ENCODE measurements at regions not wholly inside any gene's neighbourhood (a gene's known extent, or its start where the extent isn't known, plus 50 kb on each side); places are given as distances from the start of the nearest gene placed in this dataset.

- no peak for TF ChIP-seq CTCF (IDR thresholded peaks at IDR 0.05; ENCODE audit: low read depth, low read length)
- DNase-seq (ENCODE audit: extremely low read depth, low read depth): no peak
Observed at GRCh38 chrX:104513162-104513561, 52.8 kb upstream of the IL1RAPL2 start.

- no peak for TF ChIP-seq CTCF (IDR thresholded peaks at IDR 0.05; ENCODE audit: low read depth, low read length)
- DNase-seq (ENCODE audit: extremely low read depth, low read depth): no peak
Observed at GRCh38 chrX:104510801-104511200, 55.2 kb upstream of the IL1RAPL2 start.

- DNase-seq (ENCODE audit: extremely low read depth, low read depth): no peak
- TF ChIP-seq CTCF (IDR thresholded peaks at IDR 0.05; ENCODE audit: low read depth, low read length): no peak
Observed at GRCh38 chrX:104502460-104502859, 63.5 kb upstream of the IL1RAPL2 start.

- no peak for TF ChIP-seq CTCF (IDR thresholded peaks at IDR 0.05; ENCODE audit: low read depth, low read length)
- no peak for DNase-seq (ENCODE audit: extremely low read depth, low read depth)
Observed at GRCh38 chrX:104488811-104489210, 77.2 kb upstream of the IL1RAPL2 start.

- no peak for DNase-seq (ENCODE audit: extremely low read depth, low read depth)
- no peak for TF ChIP-seq CTCF (IDR thresholded peaks at IDR 0.05; ENCODE audit: low read depth, low read length)
Observed at GRCh38 chrX:104486691-104487090, 79.3 kb upstream of the IL1RAPL2 start.

- DNase-seq (ENCODE audit: extremely low read depth, low read depth): no peak
- TF ChIP-seq CTCF (IDR thresholded peaks at IDR 0.05; ENCODE audit: low read depth, low read length): no peak
Observed at GRCh38 chrX:104482757-104483156, 83.2 kb upstream of the IL1RAPL2 start.

GRCh38 chrX:104469771-104470170 lies 96.2 kb upstream of the IL1RAPL2 start:
- DNase-seq (ENCODE audit: extremely low read depth, low read depth): no peak

More at GRCh38 chrX:104469771-104470170, 96.2 kb upstream of the IL1RAPL2 start:
- no peak for TF ChIP-seq CTCF (IDR thresholded peaks at IDR 0.05; ENCODE audit: low read depth, low read length)

All from AG09319 (cell line).